Upper lobe of right lung (tissue), 1 donor: ENCODE measurements at regions not wholly inside any gene's neighbourhood (a gene's known extent, or its start where the extent isn't known, plus 50 kb on each side); places are given as distances from the start of the nearest gene placed in this dataset.
A peak's percentile ranks its signal among the peaks of the same experiment; 100 is the strongest.

Experiments
- ATAC-seq: fragments of 200-7000 bp; cut with Tn5 transposase; one replicate; pipeline ENCODE4 v1.9.1; 2020; ENCODE audit warnings: mild to moderate bottlenecking, moderate library complexity
- DNase-seq: peaks from one replicate; pipeline ENCODE4 v3.0.0-alpha.2; 2020
- H3K27ac ChIP-seq: fragments of 200-600 bp; one replicate; pipeline ENCODE4 v1.8.0; 2022
- H3K27me3 ChIP-seq: fragments of 200-600 bp; one replicate; pipeline ENCODE4 v1.8.0; 2022; ENCODE audit warnings: mild to moderate bottlenecking
- H3K36me3 ChIP-seq: fragments of 200-600 bp; one replicate; pipeline ENCODE4 v1.8.0; 2022
- H3K4me1 ChIP-seq: fragments of 200-600 bp; one replicate; pipeline ENCODE4 v1.8.0; 2022
- H3K4me3 ChIP-seq: fragments of 200-600 bp; one replicate; pipeline ENCODE4 v1.8.0; 2022; ENCODE audit warnings: mild to moderate bottlenecking
- H3K9me3 ChIP-seq: fragments of 200-600 bp; one replicate; pipeline ENCODE4 v1.8.0; 2022
- intact Hi-C: fragments of 100-400 bp; cut with DNase I; formaldehyde crosslinking; loops from one replicate; pipeline ENCODE4 v1.11.0; 2022
- TF ChIP-seq, protein P1 (sequence below): fragments of 200-600 bp; IDR thresholded peaks from one replicate; pipeline ENCODE4 v1.8.0; 2022; ENCODE audit warnings: antibody characterized with exemption
- donor health status: DM: no; HTN: yes; CAD: no; lungs with severe emphysema.

DNA sequence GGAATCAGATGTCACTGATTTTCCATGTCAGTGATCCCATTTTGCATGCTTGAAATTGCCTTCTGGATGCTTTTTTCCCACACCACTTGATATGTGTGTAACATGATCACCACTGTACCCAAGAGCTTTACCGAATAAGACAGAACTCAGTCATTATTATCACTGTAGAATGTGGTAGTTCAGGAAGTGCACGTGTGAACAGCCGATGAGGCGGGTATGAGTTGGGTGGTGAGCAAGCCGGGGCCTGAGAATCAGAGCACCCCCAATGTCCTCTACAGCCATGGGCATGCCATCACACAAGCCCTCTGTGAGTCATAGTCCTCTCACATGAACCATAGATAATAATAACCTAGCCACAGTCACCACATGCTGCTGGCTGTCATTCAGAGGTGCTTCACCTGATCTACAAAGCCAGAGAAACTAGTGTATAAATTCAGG, 470.8 kb downstream of the SOX2 start:
- Histone ChIP-seq H3K27ac (no peak overlapping the region), H3K9me3 (no peaks in the 10 kb centered on the region), H3K27me3 (no peaks in the 10 kb centered on the region), H3K4me1 (no peaks in the 10 kb centered on the region), H3K4me3 (no peak overlapping the region), H3K36me3 (no peaks in the 10 kb centered on the region)
- ATAC-seq (no peak), DNase-seq (no peak)
- intact Hi-C loops: no loop called here
- TF ChIP-seq, protein P1, sequence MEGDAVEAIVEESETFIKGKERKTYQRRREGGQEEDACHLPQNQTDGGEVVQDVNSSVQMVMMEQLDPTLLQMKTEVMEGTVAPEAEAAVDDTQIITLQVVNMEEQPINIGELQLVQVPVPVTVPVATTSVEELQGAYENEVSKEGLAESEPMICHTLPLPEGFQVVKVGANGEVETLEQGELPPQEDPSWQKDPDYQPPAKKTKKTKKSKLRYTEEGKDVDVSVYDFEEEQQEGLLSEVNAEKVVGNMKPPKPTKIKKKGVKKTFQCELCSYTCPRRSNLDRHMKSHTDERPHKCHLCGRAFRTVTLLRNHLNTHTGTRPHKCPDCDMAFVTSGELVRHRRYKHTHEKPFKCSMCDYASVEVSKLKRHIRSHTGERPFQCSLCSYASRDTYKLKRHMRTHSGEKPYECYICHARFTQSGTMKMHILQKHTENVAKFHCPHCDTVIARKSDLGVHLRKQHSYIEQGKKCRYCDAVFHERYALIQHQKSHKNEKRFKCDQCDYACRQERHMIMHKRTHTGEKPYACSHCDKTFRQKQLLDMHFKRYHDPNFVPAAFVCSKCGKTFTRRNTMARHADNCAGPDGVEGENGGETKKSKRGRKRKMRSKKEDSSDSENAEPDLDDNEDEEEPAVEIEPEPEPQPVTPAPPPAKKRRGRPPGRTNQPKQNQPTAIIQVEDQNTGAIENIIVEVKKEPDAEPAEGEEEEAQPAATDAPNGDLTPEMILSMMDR: no peak

DNA sequence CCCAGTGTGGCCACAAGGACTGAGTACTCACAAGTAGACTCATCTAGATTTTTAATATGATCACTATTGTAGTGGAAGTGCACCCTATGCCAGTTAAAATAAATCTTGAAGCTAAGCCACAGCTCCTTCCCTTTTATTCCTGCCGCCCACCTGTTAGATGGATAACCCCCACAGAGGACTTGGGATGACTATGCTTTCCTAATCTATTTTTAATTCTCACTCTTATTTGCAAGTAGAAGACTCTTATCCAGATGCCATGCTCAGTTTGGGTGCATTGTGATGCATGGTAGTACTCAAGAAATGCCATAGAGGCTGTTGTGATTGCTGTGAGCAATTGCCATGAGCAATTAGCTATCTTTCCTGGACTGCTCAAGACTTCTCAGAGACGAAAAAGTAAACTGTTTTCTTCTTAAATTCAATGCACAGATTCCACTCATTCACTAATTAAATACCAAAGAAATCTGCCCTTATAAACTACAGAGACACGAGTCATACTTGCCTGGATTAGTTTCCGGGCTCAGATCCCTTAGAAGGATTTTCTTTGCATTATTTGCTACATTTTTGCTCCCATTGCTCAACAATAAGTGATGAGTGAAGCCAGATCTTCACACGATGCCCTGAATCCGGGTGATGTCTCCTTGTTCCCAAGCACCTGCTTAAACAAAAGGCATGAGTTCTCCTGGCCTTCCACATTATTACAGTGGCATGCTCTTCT, 472.1 kb downstream of the SOX2 start:
- ATAC-seq: no peak
- intact Hi-C loops: no loop called here
- TF ChIP-seq, protein P1: no peak
- H3K4me3 ChIP-seq: no peak overlapping the region
- H3K4me1 ChIP-seq: no peaks in the 10 kb centered on the region
- H3K36me3 ChIP-seq: no peaks in the 10 kb centered on the region
- DNase-seq: no peak
- no peaks in the 10 kb centered on the region for H3K27me3 ChIP-seq
- H3K9me3 ChIP-seq: no peaks in the 10 kb centered on the region
- H3K27ac ChIP-seq: no peak overlapping the region

DNA sequence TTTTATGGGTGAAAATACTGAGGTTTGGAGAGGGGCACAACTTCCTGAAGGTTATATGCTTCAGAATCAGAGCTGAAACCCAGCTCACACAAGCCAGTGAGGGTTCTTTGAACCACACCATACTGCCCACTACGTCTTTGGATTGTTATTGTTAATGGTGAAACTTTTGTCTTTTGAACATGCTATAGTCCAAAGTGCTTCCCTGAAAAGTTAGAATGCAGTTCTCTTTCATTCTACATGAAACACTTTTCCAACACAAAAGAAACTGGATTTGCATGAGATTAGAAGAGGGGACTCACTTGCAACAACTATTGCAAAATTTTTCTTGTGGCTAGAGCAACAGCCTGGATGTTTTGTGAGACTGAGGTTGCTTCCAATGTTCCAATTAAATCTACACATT, 473.6 kb downstream of the SOX2 start:
- no peak for DNase-seq
- Histone ChIP-seq H3K4me3 (no peak overlapping the region), H3K9me3 (no peaks in the 10 kb centered on the region), H3K4me1 (no peaks in the 10 kb centered on the region), H3K27ac (no peak overlapping the region), H3K36me3 (no peaks in the 10 kb centered on the region), H3K27me3 (no peaks in the 10 kb centered on the region)
- no peak for ATAC-seq
- TF ChIP-seq, protein P1: no peak
- intact Hi-C loops: no loop called here

DNA sequence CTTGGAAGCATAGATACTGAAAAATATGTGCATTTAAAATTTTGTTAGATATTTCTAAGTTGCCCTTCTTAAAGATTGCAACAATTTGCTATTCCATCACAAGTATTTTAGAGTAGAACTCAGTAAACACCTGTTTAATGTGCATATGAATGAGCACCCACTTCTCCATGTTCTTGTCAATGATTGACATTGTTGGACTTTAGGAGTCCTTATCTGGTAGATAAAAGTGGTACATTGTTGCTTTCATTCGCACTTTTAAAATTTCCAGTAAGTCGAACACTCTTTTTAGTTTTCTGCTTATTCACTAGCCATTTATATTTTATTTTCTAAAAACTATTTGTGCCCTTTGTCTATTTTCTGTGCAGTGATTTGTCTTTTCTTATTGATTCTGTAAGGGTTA, 478.3 kb downstream of the SOX2 start:
- H3K27ac ChIP-seq: no peak overlapping the region
- no peaks in the 10 kb centered on the region for H3K27me3 ChIP-seq
- H3K4me3 ChIP-seq: no peak overlapping the region
- TF ChIP-seq, protein P1: no peak
- no peaks in the 10 kb centered on the region for H3K36me3 ChIP-seq
- intact Hi-C loops: no loop called here
- no peaks in the 10 kb centered on the region for H3K4me1 ChIP-seq
- no peak for ATAC-seq
- DNase-seq: no peak
- no peaks in the 10 kb centered on the region for H3K9me3 ChIP-seq

DNA sequence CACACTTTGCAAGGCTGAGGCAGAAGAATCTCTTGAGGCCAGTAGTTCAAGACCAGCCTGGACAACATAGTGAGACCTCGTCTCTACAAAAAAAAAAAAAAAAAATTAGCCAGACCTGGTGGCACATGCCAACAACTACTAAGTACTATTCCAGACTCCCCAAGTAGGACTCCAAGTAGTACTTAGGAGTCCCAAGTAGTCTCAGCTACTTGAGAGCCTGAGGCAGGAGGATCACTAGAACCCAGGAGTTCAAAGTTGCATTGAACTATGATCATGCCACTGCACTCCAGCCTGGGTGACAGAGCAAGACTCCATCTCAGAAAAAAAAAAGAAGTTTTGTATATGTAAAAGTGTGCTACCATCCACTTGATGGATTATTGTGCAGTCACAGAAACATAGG, 486.6 kb downstream of the SOX2 start:
- no peaks in the 10 kb centered on the region for H3K36me3 ChIP-seq
- H3K4me3 ChIP-seq: no peak overlapping the region
- no peaks in the 10 kb centered on the region for H3K9me3 ChIP-seq
- TF ChIP-seq, protein P1: no peak
- no peaks in the 10 kb centered on the region for H3K4me1 ChIP-seq
- H3K27me3 ChIP-seq: no peaks in the 10 kb centered on the region
- H3K27ac ChIP-seq: no peak overlapping the region
- intact Hi-C loops: no loop called here
- ATAC-seq (peak; percentile 42), DNase-seq (no peak)
